ENCODE measurements at regions not wholly inside any gene's neighbourhood (a gene's known extent, or its start where the extent isn't known, plus 50 kb on each side); places are given as distances from the start of the nearest gene placed in this dataset.

GRCh38 chr2:100682536-100682935 is 119.7 kb downstream of the PDCL3 start:
- no peak for TF ChIP-seq POLR2A (IDR thresholded peaks at IDR 0.05; ENCODE audit: low read depth, low read length)
- TF ChIP-seq PAX5 (IDR thresholded peaks at IDR 0.05; ENCODE audit: insufficient read depth, low read length, severe bottlenecking) = no peak
- no peak for TF ChIP-seq POLR2AphosphoS5 (IDR thresholded peaks at IDR 0.05; ENCODE audit: low read depth, low read length)
- TF ChIP-seq SPI1 (IDR thresholded peaks at IDR 0.05; ENCODE audit: low read depth, low read length) = no peak
